ENCODE measurements at regions not wholly inside any gene's neighbourhood (a gene's known extent, or its start where the extent isn't known, plus 50 kb on each side); places are given as distances from the start of the nearest gene placed in this dataset.
A peak's percentile ranks its signal among the peaks of the same experiment; 100 is the strongest.
"Not testable (repeated sequence)": the region's sequence is repeated elsewhere in the genome, so short reads cannot be mapped to it uniquely, and the experiment has no call there.

DNA sequence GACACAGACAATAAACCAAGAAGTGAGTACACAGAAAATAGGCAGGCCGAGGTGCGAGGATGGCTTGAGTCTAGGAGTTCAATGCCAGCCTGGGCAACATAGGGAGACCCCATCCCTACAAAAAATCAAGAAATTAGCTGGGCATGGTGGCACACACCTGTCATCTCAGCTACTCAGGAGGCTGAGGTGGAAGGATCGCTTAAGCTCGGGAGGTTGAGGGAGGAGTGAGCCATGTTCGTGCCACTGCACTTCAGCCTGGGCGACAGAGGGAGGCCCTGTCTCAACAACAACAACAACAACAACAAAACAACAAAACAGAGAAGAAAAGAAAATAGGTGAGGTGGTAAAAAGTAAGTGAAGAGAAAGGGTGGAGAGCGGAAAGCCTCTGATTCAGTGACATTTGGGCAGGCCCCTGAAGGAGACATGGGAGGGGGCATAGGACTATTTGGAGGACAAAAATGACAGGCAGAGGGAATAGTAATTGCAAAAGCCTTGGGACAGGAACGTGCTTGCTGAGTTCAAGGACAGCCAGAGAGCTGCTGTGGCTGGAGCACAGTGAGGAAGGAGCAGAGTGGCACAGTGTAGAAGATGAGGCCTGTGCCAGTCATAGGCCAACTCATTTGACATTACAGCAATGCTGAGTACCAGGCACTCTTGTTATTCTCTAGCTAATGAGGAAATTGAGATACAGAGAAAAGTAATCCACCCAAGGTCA, 160.6 kb downstream of the VEGFA start:
- DNase-seq (ENCODE audit: low read depth): no peak
- TF ChIP-seq POLR2A (IDR thresholded peaks at IDR 0.05; ENCODE audit: extremely low read depth, insufficient read length) (no peak), MYC (IDR thresholded peaks at IDR 0.05; ENCODE audit: low read depth, low read length) (no peak)
- TF ChIP-seq, protein P1, sequence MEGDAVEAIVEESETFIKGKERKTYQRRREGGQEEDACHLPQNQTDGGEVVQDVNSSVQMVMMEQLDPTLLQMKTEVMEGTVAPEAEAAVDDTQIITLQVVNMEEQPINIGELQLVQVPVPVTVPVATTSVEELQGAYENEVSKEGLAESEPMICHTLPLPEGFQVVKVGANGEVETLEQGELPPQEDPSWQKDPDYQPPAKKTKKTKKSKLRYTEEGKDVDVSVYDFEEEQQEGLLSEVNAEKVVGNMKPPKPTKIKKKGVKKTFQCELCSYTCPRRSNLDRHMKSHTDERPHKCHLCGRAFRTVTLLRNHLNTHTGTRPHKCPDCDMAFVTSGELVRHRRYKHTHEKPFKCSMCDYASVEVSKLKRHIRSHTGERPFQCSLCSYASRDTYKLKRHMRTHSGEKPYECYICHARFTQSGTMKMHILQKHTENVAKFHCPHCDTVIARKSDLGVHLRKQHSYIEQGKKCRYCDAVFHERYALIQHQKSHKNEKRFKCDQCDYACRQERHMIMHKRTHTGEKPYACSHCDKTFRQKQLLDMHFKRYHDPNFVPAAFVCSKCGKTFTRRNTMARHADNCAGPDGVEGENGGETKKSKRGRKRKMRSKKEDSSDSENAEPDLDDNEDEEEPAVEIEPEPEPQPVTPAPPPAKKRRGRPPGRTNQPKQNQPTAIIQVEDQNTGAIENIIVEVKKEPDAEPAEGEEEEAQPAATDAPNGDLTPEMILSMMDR (IDR thresholded peaks at IDR 0.05; ENCODE audit: low read depth, low read length): no peak
- TF ChIP-seq, protein P2, sequence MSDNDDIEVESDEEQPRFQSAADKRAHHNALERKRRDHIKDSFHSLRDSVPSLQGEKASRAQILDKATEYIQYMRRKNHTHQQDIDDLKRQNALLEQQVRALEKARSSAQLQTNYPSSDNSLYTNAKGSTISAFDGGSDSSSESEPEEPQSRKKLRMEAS (IDR thresholded peaks at IDR 0.05; ENCODE audit: low read depth, low read length): no peak
- H3K4me3 ChIP-seq (ENCODE audit: low read depth, low read length): no peak overlapping the region

DNA sequence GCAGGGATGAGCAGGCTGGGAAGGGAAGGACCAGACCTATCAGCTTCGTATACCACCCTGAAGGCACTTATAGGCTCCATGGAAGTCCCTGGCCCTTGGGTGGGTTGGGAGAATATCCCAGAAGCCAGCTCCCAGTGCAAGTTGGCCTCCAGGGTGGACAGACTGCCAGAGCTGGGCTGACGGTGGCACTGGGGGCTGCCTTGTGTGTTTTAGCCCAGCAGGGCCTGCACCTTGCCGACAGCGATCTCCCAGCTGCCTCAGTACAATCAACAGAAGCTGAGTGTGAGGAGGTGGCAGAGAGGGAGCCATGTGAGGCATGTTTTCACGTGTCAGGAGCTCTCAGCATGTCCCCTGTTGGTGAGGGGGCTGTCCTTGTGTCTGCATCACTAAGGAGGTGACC, 159.5 kb downstream of the VEGFA start:
- no peak for DNase-seq (ENCODE audit: low read depth)
- TF ChIP-seq, protein P2 (IDR thresholded peaks at IDR 0.05; ENCODE audit: low read depth, low read length): no peak
- TF ChIP-seq POLR2A (IDR thresholded peaks at IDR 0.05; ENCODE audit: extremely low read depth, insufficient read length) (no peak), MYC (IDR thresholded peaks at IDR 0.05; ENCODE audit: low read depth, low read length) (no peak)
- TF ChIP-seq, protein P1 (IDR thresholded peaks at IDR 0.05; ENCODE audit: low read depth, low read length): no peak

DNA sequence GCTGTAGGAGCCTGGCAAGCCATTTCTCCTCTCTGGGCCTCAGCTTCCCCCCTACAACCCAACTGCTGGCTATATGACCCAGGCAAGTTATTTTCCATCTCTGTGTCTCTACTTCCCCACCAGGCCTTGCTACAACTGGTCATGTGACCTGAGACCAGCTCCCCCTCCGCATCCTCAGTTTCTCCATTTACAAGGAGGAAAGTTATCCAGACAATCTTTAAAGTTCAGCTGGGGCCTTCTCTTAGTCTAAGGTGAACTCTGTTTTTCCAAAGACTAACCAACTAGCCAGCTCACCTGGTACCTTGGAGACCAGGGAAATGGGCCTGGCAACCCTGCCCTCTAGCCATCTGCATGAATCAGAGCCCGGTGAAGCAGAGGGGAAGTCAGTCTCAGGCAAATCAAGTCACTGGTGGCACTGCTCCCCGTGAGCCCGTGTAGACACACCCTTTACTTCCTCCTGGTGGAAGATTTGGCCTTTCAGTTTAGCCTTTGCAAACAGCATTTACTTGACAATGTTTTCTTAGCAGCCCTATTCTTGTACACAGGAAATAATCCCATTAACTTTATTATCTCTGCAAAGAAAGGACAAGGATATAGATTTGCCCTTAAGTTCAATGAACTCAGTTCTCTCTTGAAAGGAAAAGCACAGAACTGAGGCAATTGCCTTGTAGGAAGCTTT, 157.7 kb downstream of the VEGFA start:
- peak; percentile 72 for DNase-seq (ENCODE audit: low read depth)
- TF ChIP-seq, protein P1 (IDR thresholded peaks at IDR 0.05; ENCODE audit: low read depth, low read length): no peak
- TF ChIP-seq POLR2A (IDR thresholded peaks at IDR 0.05; ENCODE audit: extremely low read depth, insufficient read length) (no peak), MYC (IDR thresholded peaks at IDR 0.05; ENCODE audit: low read depth, low read length) (no peak)
- TF ChIP-seq, protein P2 (IDR thresholded peaks at IDR 0.05; ENCODE audit: low read depth, low read length): no peak
- H3K4me3 ChIP-seq (ENCODE audit: low read depth, low read length): no peak overlapping the region

More for the DNA sequence above, 159.5 kb downstream of the VEGFA start:
- H3K4me3 ChIP-seq (ENCODE audit: low read depth, low read length): no peak overlapping the region

DNA sequence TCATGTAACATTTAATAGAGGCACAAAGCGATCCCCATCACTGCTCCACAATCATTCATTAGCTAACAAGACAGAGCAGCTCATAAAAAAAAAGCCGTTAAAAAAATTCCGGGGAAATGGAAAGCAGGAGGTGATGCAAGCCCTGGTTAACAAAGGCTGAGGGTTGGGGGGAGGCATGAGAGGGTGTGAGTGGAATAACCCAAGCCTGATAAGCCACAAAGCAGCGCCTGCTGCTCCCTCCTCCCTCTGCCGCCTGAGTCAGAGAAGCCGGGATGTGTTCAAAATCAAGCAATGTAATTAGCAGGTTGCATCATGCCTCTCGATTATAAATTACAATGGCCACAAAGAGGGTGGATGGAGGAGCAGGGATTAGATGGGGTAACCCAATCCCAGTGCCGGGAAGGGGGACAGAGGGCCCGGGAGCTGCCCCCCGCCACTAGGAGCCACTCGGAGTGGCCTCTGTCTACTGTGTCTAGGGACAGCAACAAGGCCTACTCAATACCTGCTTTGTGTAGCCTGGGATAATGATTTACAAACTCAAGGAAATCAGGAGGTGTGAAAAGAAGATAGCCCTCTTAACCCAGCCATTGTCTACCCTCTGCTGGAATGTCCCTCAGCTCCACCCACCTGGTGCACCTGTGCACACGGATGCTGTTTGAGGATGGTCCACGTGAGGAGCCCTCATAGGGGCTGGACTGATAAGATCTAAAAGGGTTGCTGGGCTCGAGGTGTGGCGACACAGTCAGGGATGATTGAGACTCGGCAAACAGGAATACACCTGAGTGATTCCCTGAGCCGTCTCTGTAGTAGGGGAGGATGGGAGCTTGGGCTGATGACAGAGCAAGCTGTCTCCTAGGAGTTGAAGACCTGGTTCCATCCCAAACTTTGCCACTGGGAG, 156.9 kb downstream of the VEGFA start:
- no peak for TF ChIP-seq MYC (IDR thresholded peaks at IDR 0.05; ENCODE audit: low read depth, low read length)
- TF ChIP-seq, protein P2 (IDR thresholded peaks at IDR 0.05; ENCODE audit: low read depth, low read length): 0 out of 2 replicates have a peak, but pooled peaks have one; percentile 36
- TF ChIP-seq POLR2A (IDR thresholded peaks at IDR 0.05; ENCODE audit: extremely low read depth, insufficient read length): no peak
- TF ChIP-seq, protein P1 (IDR thresholded peaks at IDR 0.05; ENCODE audit: low read depth, low read length): no peak
- peak; percentile 98 for DNase-seq (ENCODE audit: low read depth)
- H3K4me3 ChIP-seq (ENCODE audit: low read depth, low read length): no peak overlapping the region

DNA sequence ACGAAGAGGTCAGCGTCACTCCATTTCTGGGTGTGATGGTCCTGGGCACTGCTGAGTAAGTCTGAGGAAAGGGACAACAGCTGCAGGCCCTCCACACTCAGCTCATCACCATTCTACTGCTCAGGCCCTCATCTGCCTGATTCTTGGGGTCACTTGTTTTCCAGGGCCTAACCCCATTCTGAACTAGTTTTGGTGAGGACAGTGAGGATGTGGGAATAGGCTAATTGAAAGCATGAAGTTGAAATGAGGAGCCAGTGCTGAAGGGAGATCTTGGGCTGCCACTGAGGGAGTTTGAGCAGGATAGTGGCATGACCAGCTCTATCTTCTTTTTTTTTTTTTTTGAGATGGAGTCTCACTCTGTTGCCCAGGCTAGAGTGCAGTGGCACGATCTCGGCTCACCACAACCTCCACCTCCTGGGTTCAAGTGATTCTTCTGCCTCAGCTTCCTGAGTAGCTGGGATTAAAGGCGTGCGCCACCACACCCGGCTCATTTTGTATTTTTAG, 155.7 kb downstream of the VEGFA start:
- DNase-seq (ENCODE audit: low read depth); H3K4me3 ChIP-seq (ENCODE audit: low read depth, low read length): not testable (repeated sequence)

All from NB4 (cell line).